Neural progenitor cell (in vitro differentiated cells): ENCODE measurements at regions not wholly inside any gene's neighbourhood (a gene's known extent, or its start where the extent isn't known, plus 50 kb on each side); places are given as distances from the start of the nearest gene placed in this dataset.

Source experiments
- CTCF ChIP-seq: fragments of 200-600 bp; sonication (generic); IDR thresholded peaks from 2 replicates; pipeline ENCODE4 v1.5.1; 2017; ENCODE audit warnings: antibody characterized with exemption, mild to moderate bottlenecking
- EZH2 ChIP-seq: fragments of 200-600 bp; sonication (generic); IDR thresholded peaks from 2 replicates; pipeline ENCODE4 v1.6.1; 2017; ENCODE audit warnings: antibody characterized with exemption, mild to moderate bottlenecking, moderate library complexity
- EZH2phosphoT487 ChIP-seq: fragments of 200-600 bp; sonication (generic); IDR thresholded peaks from 2 replicates; pipeline ENCODE4 v1.6.1; 2017; ENCODE audit warnings: antibody characterized with exemption

GRCh38 chr4:96134806-96135205 is 294.9 kb downstream of the PDHA2 start:
- no peak for TF ChIP-seq CTCF
- TF ChIP-seq EZH2: no peak
- TF ChIP-seq EZH2phosphoT487: no peak
